HEK293 (cell line): ENCODE measurements at regions not wholly inside any gene's neighbourhood (a gene's known extent, or its start where the extent isn't known, plus 50 kb on each side); places are given as distances from the start of the nearest gene placed in this dataset.
"Not testable (repeated sequence)": the region's sequence is repeated elsewhere in the genome, so short reads cannot be mapped to it uniquely, and the experiment has no call there.

Source experiments
- CTCF ChIA-PET: fragments of 350-600 bp; formaldehyde crosslinking; extraction: SDS; loops from one replicate; lab custom pipeline; 2021; ENCODE audit warnings: antibody characterized with exemption; lab: Yijun Ruan, JAX
- POLR2A ChIA-PET: fragments of 300-600 bp; formaldehyde crosslinking; extraction: SDS; loops from one replicate; lab custom pipeline; 2020; ENCODE audit warnings: antibody characterized with exemption, inconsistent platforms; lab: Yijun Ruan, JAX
- H3K27ac ChIP-seq: fragments of 200-500 bp; sonication (Bioruptor generic); 2 replicates; pipeline ENCODE4 v1.5.1; 2014; ENCODE audit warnings: low read depth, low read length, control low read depth, inconsistent platforms; ENCODE audit errors: extremely low read depth
- H3K36me3 ChIP-seq, 2 experiments: fragments of 200-500 bp in 1 of 2; sonication (Bioruptor generic) in 1 of 2; 1 replicate in 1 of 2; 2 replicates in 1 of 2; pipeline ENCODE4 v1.5.1; 2014 to 2017; ENCODE audit warnings: inconsistent platforms in 2 of 2, low read length in 2 of 2; ENCODE audit not compliant: control insufficient read depth in 2 of 2, insufficient read depth in 1 of 2
- H3K4me1 ChIP-seq: fragments of 200-500 bp; sonication (Bioruptor generic); 2 replicates; pipeline ENCODE4 v1.5.1; 2014; ENCODE audit warnings: mild to moderate bottlenecking, low read length, inconsistent platforms; ENCODE audit not compliant: control insufficient read depth, insufficient read depth
- H3K4me3 ChIP-seq: 2 replicates; pipeline ENCODE4 v1.5.1; 2011; ENCODE audit warnings: low read depth, mild to moderate bottlenecking, control low read depth, low read length, moderate library complexity
- H3K9me3 ChIP-seq: fragments of 200-500 bp; sonication (Bioruptor generic); 2 replicates; pipeline ENCODE4 v1.5.1; 2014; ENCODE audit warnings: low read depth, low read length, inconsistent platforms; ENCODE audit not compliant: control insufficient read depth, insufficient read depth
- GLI2 ChIP-seq: fragments of 450-650 bp; formaldehyde crosslinking; IDR thresholded peaks from 2 replicates; pipeline ENCODE4; 2017; ENCODE audit warnings: missing biosample characterization, missing genetic modification characterization, low read depth, borderline replicate concordance
- MZF1 ChIP-seq: fragments of 450-650 bp; formaldehyde crosslinking; IDR thresholded peaks from 2 replicates; pipeline ENCODE4 v1.5.1; 2017; ENCODE audit warnings: missing biosample characterization, missing genetic modification characterization, borderline replicate concordance
- SP7 ChIP-seq: fragments of 450-650 bp; formaldehyde crosslinking; IDR thresholded peaks from 2 replicates; pipeline ENCODE4 v1.5.1; 2016; ENCODE audit warnings: missing biosample characterization, missing genetic modification characterization
- ZBTB1 ChIP-seq: fragments of 450-650 bp; formaldehyde crosslinking; IDR thresholded peaks from 2 replicates; pipeline ENCODE4 v1.5.1; 2016; ENCODE audit warnings: missing biosample characterization, missing genetic modification characterization
- ZBTB26 ChIP-seq: fragments of 450-650 bp; formaldehyde crosslinking; optimal IDR thresholded peaks from 2 replicates; pipeline ENCODE3; 2016; ENCODE audit warnings: missing biosample characterization, mild to moderate bottlenecking, missing genetic modification characterization
- ZFP69B ChIP-seq: fragments of 450-650 bp; formaldehyde crosslinking; IDR thresholded peaks from 2 replicates; pipeline ENCODE4 v1.5.1; 2016; ENCODE audit warnings: missing biosample characterization, missing genetic modification characterization
- ZNF112 ChIP-seq: fragments of 450-650 bp; formaldehyde crosslinking; IDR thresholded peaks from 2 replicates; pipeline ENCODE4 v1.5.0; 2017; ENCODE audit warnings: missing biosample characterization, missing genetic modification characterization
- ZNF155 ChIP-seq: fragments of 450-650 bp; formaldehyde crosslinking; IDR thresholded peaks from 2 replicates; pipeline ENCODE4 v1.5.1; 2016; ENCODE audit warnings: missing biosample characterization, missing genetic modification characterization
- ZNF157 ChIP-seq: fragments of 450-650 bp; formaldehyde crosslinking; IDR thresholded peaks from 2 replicates; pipeline ENCODE4 v1.5.1; 2016; ENCODE audit warnings: missing biosample characterization, missing genetic modification characterization
- ZNF19 ChIP-seq: fragments of 450-650 bp; formaldehyde crosslinking; IDR thresholded peaks from 2 replicates; pipeline ENCODE4; 2016; ENCODE audit warnings: missing biosample characterization, missing genetic modification characterization, low read depth
- ZNF223 ChIP-seq: fragments of 450-650 bp; formaldehyde crosslinking; IDR thresholded peaks from 2 replicates; pipeline ENCODE4 v1.5.1; 2016; ENCODE audit warnings: missing biosample characterization, missing genetic modification characterization
- ZNF239 ChIP-seq: fragments of 450-650 bp; formaldehyde crosslinking; IDR thresholded peaks from 2 replicates; pipeline ENCODE4 v1.5.1; 2016; ENCODE audit warnings: missing biosample characterization, missing genetic modification characterization
- ZNF280C ChIP-seq: fragments of 450-650 bp; formaldehyde crosslinking; IDR thresholded peaks from 2 replicates; pipeline ENCODE4 v1.5.1; 2016; ENCODE audit warnings: missing biosample characterization, missing genetic modification characterization
- ZNF341 ChIP-seq: fragments of 450-650 bp; formaldehyde crosslinking; IDR thresholded peaks from 2 replicates; pipeline ENCODE4; 2016; ENCODE audit warnings: low read depth, missing biosample characterization, missing genetic modification characterization
- ZNF433 ChIP-seq: fragments of 450-650 bp; formaldehyde crosslinking; IDR thresholded peaks from 2 replicates; pipeline ENCODE4 v1.5.1; 2016; ENCODE audit warnings: missing biosample characterization, missing genetic modification characterization, low read depth
- ZNF473 ChIP-seq: fragments of 450-650 bp; formaldehyde crosslinking; IDR thresholded peaks from 2 replicates; pipeline ENCODE4 v1.5.1; 2017; ENCODE audit warnings: missing biosample characterization, missing genetic modification characterization
- ZNF548 ChIP-seq: fragments of 450-650 bp; formaldehyde crosslinking; IDR thresholded peaks from 2 replicates; pipeline ENCODE4 v1.5.1; 2016; ENCODE audit warnings: missing biosample characterization, missing genetic modification characterization
- ZNF571 ChIP-seq: fragments of 450-650 bp; formaldehyde crosslinking; IDR thresholded peaks from 2 replicates; pipeline ENCODE4 v1.5.0; 2017; ENCODE audit warnings: missing biosample characterization, missing genetic modification characterization
- ZNF600 ChIP-seq: fragments of 450-650 bp; formaldehyde crosslinking; IDR thresholded peaks from 2 replicates; pipeline ENCODE4 v1.5.1; 2016; ENCODE audit warnings: missing biosample characterization, missing genetic modification characterization
- ZNF629 ChIP-seq: fragments of 450-650 bp; formaldehyde crosslinking; IDR thresholded peaks from 2 replicates; pipeline ENCODE4 v1.5.1; 2017; ENCODE audit warnings: missing biosample characterization, missing genetic modification characterization
- ZNF654 ChIP-seq: fragments of 450-650 bp; formaldehyde crosslinking; IDR thresholded peaks from 2 replicates; pipeline ENCODE4 v1.5.1; 2016; ENCODE audit warnings: low read depth, missing biosample characterization, missing genetic modification characterization
- ZNF658 ChIP-seq: fragments of 450-650 bp; formaldehyde crosslinking; IDR thresholded peaks from 2 replicates; pipeline ENCODE4; 2016; ENCODE audit warnings: missing biosample characterization, missing genetic modification characterization
- ZNF704 ChIP-seq: fragments of 450-650 bp; formaldehyde crosslinking; IDR thresholded peaks from 2 replicates; pipeline ENCODE4 v1.5.1; 2016; ENCODE audit warnings: missing biosample characterization, missing genetic modification characterization
- TF ChIP-seq, protein P1 (sequence below): fragments of 450-650 bp; formaldehyde crosslinking; IDR thresholded peaks from 2 replicates; pipeline ENCODE4 v1.5.1; 2016; ENCODE audit warnings: missing biosample characterization, missing genetic modification characterization

GRCh38 chr18:77407733-77408132 lies 158.1 kb downstream of the GALR1 start:
- no peaks in the 10 kb centered on the region for H3K4me1 ChIP-seq
- no peaks in the 10 kb centered on the region for H3K9me3 ChIP-seq
- H3K4me3 ChIP-seq = no peak overlapping the region
- H3K36me3 ChIP-seq = no peaks in the 10 kb centered on the region
- TF ChIP-seq SP7 (tag by site-specific recombination) (no peak), ZNF223 (tag by site-specific recombination) (no peak), ZNF548 (no peak), ZNF658 (no peak), GLI2 (tag by site-specific recombination) (no peak), ZNF629 (tag by site-specific recombination) (no peak), ZBTB1 (tag by site-specific recombination) (no peak)
- TF ChIP-seq, protein P1, sequence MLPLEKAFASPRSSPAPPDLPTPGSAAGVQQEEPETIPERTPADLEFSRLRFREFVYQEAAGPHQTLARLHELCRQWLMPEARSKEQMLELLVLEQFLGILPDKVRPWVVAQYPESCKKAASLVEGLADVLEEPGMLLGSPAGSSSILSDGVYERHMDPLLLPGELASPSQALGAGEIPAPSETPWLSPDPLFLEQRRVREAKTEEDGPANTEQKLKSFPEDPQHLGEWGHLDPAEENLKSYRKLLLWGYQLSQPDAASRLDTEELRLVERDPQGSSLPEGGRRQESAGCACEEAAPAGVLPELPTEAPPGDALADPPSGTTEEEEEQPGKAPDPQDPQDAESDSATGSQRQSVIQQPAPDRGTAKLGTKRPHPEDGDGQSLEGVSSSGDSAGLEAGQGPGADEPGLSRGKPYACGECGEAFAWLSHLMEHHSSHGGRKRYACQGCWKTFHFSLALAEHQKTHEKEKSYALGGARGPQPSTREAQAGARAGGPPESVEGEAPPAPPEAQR (tag by site-specific recombination) = no peak
- ChIA-PET CTCF (no interaction called here), POLR2A (no interaction called here)
- no peak overlapping the region for H3K27ac ChIP-seq

- peak; percentile 62 for TF ChIP-seq ZBTB26
- TF ChIP-seq ZNF341 = peak; percentile 35; the same call in 1 of the 2 replicates
- H3K27ac ChIP-seq, H3K4me1 ChIP-seq, H3K9me3 ChIP-seq, H3K36me3 ChIP-seq, POLR2A ChIA-PET, CTCF ChIA-PET, H3K4me3 ChIP-seq: not testable (repeated sequence)
Observed at GRCh38 chr18:77421546-77421945, 171.9 kb downstream of the GALR1 start.

DNA sequence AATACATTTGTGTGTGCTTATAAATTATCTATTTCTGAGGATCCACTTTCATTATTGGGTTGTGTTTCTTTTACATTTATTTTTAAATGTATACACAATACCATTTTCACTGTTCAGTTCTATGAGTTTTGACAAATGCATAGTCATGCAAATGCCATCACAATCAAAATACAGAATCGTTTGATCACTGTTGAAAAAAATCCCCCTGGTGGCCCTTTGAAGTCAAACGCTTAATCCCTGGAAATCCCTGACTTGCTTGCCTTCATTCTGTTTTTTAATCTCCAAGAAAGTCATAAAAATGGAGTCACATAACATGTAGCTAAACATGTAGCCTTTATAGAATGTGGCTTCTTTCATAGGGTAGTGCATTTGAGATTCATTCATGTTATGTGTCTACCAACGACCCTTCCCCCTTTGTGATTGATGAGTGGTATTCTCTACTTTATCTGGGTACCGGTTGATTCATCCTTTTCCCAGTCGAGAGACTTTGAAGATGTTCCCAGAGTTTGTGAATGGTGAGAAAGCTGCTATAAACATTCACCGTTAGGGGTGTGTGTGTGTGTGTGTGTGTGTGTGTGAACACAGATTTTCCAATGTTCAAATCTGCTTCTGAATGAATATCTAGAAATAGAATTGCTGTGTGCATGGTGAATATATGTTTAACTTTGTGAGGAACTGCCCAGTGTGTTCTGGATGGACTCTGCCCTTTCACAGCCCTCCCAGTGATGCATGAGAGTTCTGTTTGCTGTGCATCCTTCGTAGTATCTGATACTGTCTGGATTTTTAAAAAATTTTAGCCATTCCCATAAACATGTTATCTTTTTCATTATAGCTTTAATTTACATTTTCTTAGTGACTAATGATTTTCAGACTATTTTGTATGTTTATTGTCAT lies 173.6 kb downstream of the GALR1 start:
- no peak overlapping the region for H3K4me3 ChIP-seq
- no peaks in the 10 kb centered on the region for H3K4me1 ChIP-seq
- no peaks in the 10 kb centered on the region for H3K9me3 ChIP-seq
- no peak overlapping the region for H3K27ac ChIP-seq
- CTCF ChIA-PET = interaction anchor here (0.8 kb wide), 1 partner anchor 24 kb away, joined by 5 read pairs; no protein-coding TSS in a partner anchor
- no peaks in the 10 kb centered on the region for H3K36me3 ChIP-seq
- TF ChIP-seq ZNF112 (tag by site-specific recombination) (no peak), ZNF157 (no peak), ZNF155 (tag by site-specific recombination) (no peak), ZNF704 (no peak), ZNF19 (no peak), ZNF654 (tag by site-specific recombination) (no peak), ZNF571 (no peak), ZNF239 (tag by site-specific recombination) (no peak), ZNF473 (tag by site-specific recombination) (no peak), MZF1 (no peak), ZNF600 (no peak), ZNF433 (tag by site-specific recombination) (no peak), ZNF280C (tag by site-specific recombination) (no peak), ZFP69B (tag by site-specific recombination) (no peak)
- TF ChIP-seq, all 188 proteins: peak for 0
- POLR2A ChIA-PET = no interaction called here
